ENCODE measurements at regions not wholly inside any gene's neighbourhood (a gene's known extent, or its start where the extent isn't known, plus 50 kb on each side); places are given as distances from the start of the nearest gene placed in this dataset.

DNA sequence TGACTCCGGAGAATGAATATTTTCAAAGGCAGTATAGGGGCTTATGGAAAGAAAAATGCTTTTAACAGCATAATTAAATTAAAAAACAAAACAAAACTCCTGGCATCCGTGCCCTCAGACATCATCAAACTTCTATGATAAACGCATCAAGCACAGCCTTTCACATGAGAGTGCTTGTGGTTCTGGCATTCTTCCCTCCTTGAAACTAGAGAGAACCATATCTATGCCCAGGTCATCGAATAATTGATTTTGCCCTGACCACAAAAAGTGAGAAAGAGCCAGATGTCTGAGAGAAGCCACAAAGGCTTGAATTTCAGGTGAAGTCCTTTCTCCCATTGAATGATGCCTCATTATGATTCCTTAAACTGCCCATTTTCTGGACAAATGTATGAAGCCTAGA lies 286.8 kb downstream of the CBLL2 start:
- TF ChIP-seq, protein P1, sequence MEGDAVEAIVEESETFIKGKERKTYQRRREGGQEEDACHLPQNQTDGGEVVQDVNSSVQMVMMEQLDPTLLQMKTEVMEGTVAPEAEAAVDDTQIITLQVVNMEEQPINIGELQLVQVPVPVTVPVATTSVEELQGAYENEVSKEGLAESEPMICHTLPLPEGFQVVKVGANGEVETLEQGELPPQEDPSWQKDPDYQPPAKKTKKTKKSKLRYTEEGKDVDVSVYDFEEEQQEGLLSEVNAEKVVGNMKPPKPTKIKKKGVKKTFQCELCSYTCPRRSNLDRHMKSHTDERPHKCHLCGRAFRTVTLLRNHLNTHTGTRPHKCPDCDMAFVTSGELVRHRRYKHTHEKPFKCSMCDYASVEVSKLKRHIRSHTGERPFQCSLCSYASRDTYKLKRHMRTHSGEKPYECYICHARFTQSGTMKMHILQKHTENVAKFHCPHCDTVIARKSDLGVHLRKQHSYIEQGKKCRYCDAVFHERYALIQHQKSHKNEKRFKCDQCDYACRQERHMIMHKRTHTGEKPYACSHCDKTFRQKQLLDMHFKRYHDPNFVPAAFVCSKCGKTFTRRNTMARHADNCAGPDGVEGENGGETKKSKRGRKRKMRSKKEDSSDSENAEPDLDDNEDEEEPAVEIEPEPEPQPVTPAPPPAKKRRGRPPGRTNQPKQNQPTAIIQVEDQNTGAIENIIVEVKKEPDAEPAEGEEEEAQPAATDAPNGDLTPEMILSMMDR (IDR thresholded peaks at IDR 0.05; ENCODE audit: borderline replicate concordance, control extremely low read depth, extremely low read depth, insufficient read depth, missing control alignments), result no peak
- in situ Hi-C loops (cut with MboI; ENCODE audit: low sequenced_read_pairs, unreplicated experiment), result no loop called here

DNA sequence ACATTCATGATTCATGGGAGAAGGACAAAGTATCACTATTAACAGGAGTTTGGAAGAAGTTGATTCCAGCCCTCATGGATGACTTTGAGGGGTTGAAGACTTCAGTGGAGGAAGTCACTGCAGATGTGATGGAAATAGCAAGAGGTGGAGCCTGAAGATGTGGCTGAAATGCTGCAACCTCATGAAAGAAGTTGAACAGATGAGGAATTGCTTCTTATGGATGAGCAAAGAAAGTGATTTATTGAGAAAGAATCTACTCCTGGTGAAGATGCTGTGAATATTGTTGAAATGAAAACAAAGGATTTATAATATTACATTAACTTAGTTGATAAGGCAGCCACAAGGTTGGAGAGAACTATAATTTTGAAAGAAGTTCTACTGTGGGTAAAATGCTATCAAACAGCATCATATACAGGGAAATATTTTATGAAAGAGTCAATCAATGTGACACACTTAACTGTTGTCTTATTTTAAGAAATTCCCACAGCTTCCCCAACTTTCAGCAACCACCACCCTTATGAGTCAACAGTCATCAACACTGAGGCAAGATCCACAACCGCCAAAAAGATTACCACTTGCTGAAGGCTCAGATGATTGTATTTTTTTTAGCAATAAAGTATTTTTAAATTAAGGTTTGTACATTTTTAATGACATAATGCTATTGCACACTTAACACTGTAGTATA lies 302.6 kb downstream of the CBLL2 start:
- DNase-seq (ENCODE audit: low spot score), result no peak
- in situ Hi-C loops (cut with MboI; ENCODE audit: low sequenced_read_pairs, unreplicated experiment), result no loop called here
- TF ChIP-seq, protein P1 (IDR thresholded peaks at IDR 0.05; ENCODE audit: borderline replicate concordance, control extremely low read depth, extremely low read depth, insufficient read depth, missing control alignments), result no peak

More for the DNA sequence above, 286.8 kb downstream of the CBLL2 start:
- no peak for DNase-seq (ENCODE audit: low spot score)

DNA sequence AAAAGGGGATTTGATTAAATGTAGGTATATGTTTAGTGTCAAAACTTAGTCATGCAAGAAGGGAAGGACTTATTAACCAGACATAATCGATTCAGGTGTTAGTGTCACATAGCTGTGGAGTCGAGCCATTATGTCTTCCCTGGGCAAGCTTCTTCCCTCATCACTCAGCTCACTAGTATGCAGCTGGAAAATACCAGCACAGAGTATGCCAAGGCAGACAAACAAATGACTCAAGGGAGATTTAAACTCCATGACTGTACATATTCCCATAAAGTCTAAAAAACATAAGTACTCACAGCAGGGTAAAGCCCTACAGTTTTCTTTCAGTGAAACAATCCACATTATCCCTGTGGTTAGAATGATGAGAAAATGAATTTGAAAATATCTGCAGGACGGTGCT lies 304.5 kb downstream of the CBLL2 start:
- DNase-seq (ENCODE audit: low spot score), result no peak
- TF ChIP-seq, protein P1 (IDR thresholded peaks at IDR 0.05; ENCODE audit: borderline replicate concordance, control extremely low read depth, extremely low read depth, insufficient read depth, missing control alignments), result no peak
- in situ Hi-C loops (cut with MboI; ENCODE audit: low sequenced_read_pairs, unreplicated experiment), result no loop called here

DNA sequence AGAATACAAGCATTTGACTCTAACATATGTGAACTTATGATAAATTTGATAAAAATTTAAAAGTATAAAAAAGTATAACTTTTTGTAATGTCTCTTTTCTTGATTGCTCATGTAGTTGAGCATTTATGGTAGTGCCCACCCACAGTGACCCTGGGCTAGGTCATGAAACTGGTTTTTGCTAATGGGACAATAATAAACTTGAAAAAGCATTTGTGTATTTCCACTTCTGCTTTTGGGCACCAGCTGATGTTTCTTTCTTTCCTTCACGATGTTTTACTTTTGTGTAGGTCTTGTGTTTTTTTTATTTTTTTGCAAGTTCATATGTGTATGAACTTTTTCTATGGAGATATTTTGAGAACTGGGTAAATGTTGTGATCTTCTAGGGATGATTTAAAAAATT lies 313.1 kb downstream of the CBLL2 start:
- in situ Hi-C loops (cut with MboI; ENCODE audit: low sequenced_read_pairs, unreplicated experiment), result no loop called here
- no peak for DNase-seq (ENCODE audit: low spot score)
- TF ChIP-seq, protein P1 (IDR thresholded peaks at IDR 0.05; ENCODE audit: borderline replicate concordance, control extremely low read depth, extremely low read depth, insufficient read depth, missing control alignments), result no peak

DNA sequence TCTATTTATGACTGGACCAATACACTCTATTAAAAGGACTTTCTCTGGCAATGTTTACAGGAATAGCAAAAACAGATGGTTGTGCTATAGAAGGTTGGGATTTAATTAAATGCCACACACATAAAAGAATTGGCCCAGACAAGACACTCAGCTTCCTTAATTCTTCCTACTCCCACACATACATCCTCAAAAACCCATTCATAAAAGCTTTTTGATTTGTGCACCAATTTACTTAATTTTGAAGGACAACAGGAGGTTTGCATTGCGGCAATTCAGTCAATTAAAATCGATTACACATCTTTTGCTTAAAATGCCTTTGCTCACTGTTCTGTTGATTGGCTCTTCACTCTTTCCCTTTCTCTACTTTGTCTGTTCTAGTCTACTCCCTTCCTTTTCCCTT lies 317.1 kb downstream of the CBLL2 start:
- no peak for DNase-seq (ENCODE audit: low spot score)
- TF ChIP-seq, protein P1 (IDR thresholded peaks at IDR 0.05; ENCODE audit: borderline replicate concordance, control extremely low read depth, extremely low read depth, insufficient read depth, missing control alignments), result no peak
- in situ Hi-C loops (cut with MboI; ENCODE audit: low sequenced_read_pairs, unreplicated experiment), result no loop called here

DNA sequence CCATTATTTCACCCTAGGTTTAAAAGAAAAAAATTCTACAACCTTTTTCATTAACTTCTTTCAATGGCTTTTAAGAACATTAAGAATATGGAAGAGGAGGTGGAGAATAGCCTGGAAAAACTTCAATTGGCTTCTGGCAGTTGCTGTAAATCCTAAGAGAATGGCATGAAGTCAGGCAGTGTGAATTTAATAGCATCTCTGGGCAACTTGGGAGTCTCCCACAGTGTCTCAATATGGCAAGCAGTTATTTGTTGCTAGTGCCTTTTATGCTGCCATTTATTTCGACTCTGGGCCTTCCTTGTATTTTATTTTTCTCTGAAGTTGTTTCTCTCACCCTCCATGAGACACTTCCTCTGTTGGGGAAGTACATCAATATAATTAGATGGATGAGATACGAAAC lies 322.1 kb downstream of the CBLL2 start:
- TF ChIP-seq, protein P1 (IDR thresholded peaks at IDR 0.05; ENCODE audit: borderline replicate concordance, control extremely low read depth, extremely low read depth, insufficient read depth, missing control alignments), result no peak
- in situ Hi-C loops (cut with MboI; ENCODE audit: low sequenced_read_pairs, unreplicated experiment), result no loop called here
- DNase-seq (ENCODE audit: low spot score), result no peak

All from GM13976 (cell line).